ENCODE measurements at regions not wholly inside any gene's neighbourhood (a gene's known extent, or its start where the extent isn't known, plus 50 kb on each side); places are given as distances from the start of the nearest gene placed in this dataset.

GRCh38 chr3:72008226-72008996 lies 223.5 kb upstream of the PROK2 start:
- TF ChIP-seq, protein P1, sequence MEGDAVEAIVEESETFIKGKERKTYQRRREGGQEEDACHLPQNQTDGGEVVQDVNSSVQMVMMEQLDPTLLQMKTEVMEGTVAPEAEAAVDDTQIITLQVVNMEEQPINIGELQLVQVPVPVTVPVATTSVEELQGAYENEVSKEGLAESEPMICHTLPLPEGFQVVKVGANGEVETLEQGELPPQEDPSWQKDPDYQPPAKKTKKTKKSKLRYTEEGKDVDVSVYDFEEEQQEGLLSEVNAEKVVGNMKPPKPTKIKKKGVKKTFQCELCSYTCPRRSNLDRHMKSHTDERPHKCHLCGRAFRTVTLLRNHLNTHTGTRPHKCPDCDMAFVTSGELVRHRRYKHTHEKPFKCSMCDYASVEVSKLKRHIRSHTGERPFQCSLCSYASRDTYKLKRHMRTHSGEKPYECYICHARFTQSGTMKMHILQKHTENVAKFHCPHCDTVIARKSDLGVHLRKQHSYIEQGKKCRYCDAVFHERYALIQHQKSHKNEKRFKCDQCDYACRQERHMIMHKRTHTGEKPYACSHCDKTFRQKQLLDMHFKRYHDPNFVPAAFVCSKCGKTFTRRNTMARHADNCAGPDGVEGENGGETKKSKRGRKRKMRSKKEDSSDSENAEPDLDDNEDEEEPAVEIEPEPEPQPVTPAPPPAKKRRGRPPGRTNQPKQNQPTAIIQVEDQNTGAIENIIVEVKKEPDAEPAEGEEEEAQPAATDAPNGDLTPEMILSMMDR (IDR thresholded peaks at IDR 0.05): no peak

- TF ChIP-seq, protein P1 (IDR thresholded peaks at IDR 0.05): no peak
Observed at GRCh38 chr3:72006631-72007556, 221.9 kb upstream of the PROK2 start.

- TF ChIP-seq, protein P1 (IDR thresholded peaks at IDR 0.05): no peak
Observed at GRCh38 chr3:72004749-72005292, 219.9 kb upstream of the PROK2 start.

DNA sequence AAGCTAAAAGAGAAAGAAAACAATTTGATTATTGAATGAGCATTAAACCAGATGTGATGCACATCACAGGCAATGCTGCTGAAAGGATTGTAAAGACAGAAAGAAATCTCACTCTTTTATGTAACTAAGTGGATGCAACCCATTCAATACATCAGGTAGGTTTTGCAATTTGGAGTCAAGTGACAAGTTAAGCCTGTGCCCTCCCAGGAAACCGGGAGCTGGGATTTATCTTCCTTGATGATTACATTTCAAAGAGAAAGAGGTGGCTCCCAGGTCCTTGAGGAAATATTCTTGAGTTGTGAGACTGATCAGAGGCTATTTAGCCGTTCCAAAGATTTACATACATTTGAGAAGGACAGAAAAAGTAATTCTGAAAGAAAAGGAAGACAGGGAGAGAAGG lies 219.0 kb upstream of the PROK2 start:
- TF ChIP-seq, protein P1 (IDR thresholded peaks at IDR 0.05): no peak

DNA sequence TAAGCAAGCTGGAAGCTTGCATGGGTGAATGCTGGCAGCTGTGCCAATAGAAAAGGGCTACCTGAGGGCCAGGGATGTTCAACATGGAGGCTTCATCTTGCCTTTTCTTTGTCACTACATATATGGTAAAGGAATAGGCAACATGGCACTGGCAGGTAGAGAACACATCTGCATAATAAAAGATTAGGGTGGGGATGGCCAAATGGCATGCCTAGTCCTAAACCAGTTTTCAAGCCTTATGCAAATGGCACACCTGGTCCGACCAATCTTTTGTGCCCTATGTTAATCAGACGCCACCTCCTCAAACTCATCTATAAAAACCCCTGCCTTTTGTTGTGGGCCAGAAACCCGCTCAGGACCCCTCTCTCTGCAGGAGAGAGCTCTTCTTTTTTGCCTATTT lies 216.8 kb upstream of the PROK2 start:
- TF ChIP-seq, protein P1 (IDR thresholded peaks at IDR 0.05): no peak

DNA sequence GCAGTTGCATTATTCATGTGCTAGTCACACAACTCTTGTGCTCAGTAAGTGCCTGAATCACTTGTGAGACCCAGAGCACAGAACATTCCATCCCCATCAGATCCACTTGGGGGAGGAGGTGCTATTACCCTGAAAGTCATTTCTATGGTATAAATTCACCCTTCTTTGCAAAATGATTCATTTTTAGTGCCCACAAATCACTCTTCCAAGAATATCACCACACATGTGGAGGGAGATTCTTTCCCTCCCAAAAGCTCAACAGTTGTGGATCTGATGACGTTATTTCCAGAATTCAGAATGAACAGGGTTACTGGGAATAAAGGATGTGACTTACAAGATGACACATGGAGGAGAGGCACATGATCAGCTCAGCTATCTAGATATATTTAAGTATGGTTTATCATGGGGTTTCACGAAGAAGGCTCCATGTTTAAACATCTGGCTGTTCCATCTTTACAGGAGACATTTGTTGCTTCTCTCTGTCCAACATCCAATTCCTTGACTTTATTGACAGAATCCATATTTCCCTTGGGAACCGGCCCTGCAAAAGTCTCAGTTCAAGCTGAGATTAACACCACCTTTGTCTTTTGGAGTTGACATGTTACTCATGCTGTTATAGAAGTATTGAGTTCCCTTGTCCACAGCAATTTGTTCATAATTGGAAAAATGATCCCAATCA lies 214.2 kb upstream of the PROK2 start:
- TF ChIP-seq, protein P1 (IDR thresholded peaks at IDR 0.05): no peak

- TF ChIP-seq, protein P1 (IDR thresholded peaks at IDR 0.05): no peak
Observed at GRCh38 chr3:71997066-71997653, 212.2 kb upstream of the PROK2 start.
